ENCODE measurements at regions not wholly inside any gene's neighbourhood (a gene's known extent, or its start where the extent isn't known, plus 50 kb on each side); places are given as distances from the start of the nearest gene placed in this dataset.

DNA sequence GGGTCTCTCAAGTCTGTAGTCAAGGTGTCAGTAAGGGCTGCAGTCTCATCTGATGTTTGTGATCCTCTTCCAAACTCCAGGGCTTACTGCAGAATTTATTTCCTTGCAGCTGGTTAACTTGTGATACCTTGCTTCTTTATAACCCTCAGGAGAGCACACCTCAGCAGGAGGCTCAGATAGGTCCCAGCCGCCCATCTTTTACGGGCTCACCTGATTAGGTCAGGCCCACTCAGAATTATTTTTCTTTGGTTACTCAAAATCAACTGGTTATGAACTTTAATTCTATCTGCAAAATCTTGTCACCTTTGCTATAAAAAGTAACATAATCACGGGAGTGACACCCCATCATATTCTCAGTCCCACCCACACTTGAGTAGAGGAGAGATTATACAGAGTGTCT lies 99.9 kb upstream of the BEND4 start:
- BruUV-seq (replicated peaks), result no TSS peak
- Histone ChIP-seq H3K27me3 (ENCODE audit: control insufficient read depth, insufficient read depth, low read length) (no peaks in the 10 kb centered on the region), H4K5ac (ENCODE audit: low read depth, low read length) (no peak overlapping the region), H3K18ac (ENCODE audit: low read depth, low read length) (no peak overlapping the region), H4K20me1 (ENCODE audit: insufficient read depth, low read length) (no peaks in the 10 kb centered on the region), H2AK5ac (ENCODE audit: low read depth, low read length) (no peak overlapping the region), H3K79me1 (ENCODE audit: low read depth in 1 of 2, low read length in 2 of 2) (no peaks in the 10 kb centered on the region), H3K4ac (ENCODE audit: low read depth, low read length) (no peak overlapping the region), H4K91ac (ENCODE audit: insufficient read depth, low read depth, low read length) (no peak overlapping the region), H3K14ac (replicated peaks; ENCODE audit: low read depth, low read length) (no peak overlapping the region), H3K27ac (ENCODE audit: insufficient read depth, low read length) (no peak overlapping the region), H2AK9ac (replicated peaks; ENCODE audit: low read depth, low read length, poor library complexity) (no peak overlapping the region), H3K4me1 (ENCODE audit: control insufficient read depth, insufficient read depth, low read length) (no peaks in the 10 kb centered on the region), H3K23ac (ENCODE audit: low read depth, low read length) (no peak overlapping the region), H2BK15ac (ENCODE audit: low read depth, low read length) (no peak overlapping the region), H3K56ac (ENCODE audit: extremely low read depth, insufficient read depth, low read length) (no peak overlapping the region), H3K9me1 (ENCODE audit: insufficient read depth, low read length) (no peaks in the 10 kb centered on the region), H4K8ac (ENCODE audit: low read depth in 2 of 2, low read length in 2 of 2) (no peak overlapping the region), H2AFZ (replicated peaks; ENCODE audit: low read length, poor library complexity) (no peak overlapping the region), H3K36me3 (ENCODE audit: control insufficient read depth, insufficient read depth, low read length) (no peaks in the 10 kb centered on the region), H3K9ac (ENCODE audit: low read depth, low read length) (no peak overlapping the region), H3K4me2 (ENCODE audit: low read depth, low read length) (no peak overlapping the region), H3K9me3 (ENCODE audit: control insufficient read depth, insufficient read depth, low read length) (no peaks in the 10 kb centered on the region), H2BK20ac (ENCODE audit: low read depth, low read length) (no peak overlapping the region), H3K4me3 (ENCODE audit: insufficient read depth, low read depth, low read length) (no peak overlapping the region), H2BK120ac (ENCODE audit: low read depth, low read length) (no peak overlapping the region), H2BK5ac (ENCODE audit: low read depth, low read length, poor library complexity, severe bottlenecking) (no peak overlapping the region)
- POLR2A ChIA-PET (ENCODE audit: unreplicated experiment), result no interaction called here
- TF ChIP-seq CEBPB (IDR thresholded peaks at IDR 0.05; ENCODE audit: low read depth, low read length) (no peak), NFE2L2 (IDR thresholded peaks at IDR 0.05; ENCODE audit: low read depth, low read length) (no peak), ELK1 (IDR thresholded peaks at IDR 0.05; ENCODE audit: borderline replicate concordance, low read depth, low read length) (no peak), USF2 (IDR thresholded peaks at IDR 0.05; ENCODE audit: low read depth, low read length) (no peak), MAFK (IDR thresholded peaks at IDR 0.05; ENCODE audit: low read depth, low read length) (no peak), CHD1 (IDR thresholded peaks at IDR 0.05; ENCODE audit: low read depth, low read length) (no peak), RFX5 (IDR thresholded peaks at IDR 0.05; ENCODE audit: low read depth, low read length) (no peak), POLR2A (IDR thresholded peaks at IDR 0.05; ENCODE audit: low read depth, low read length) (no peak), MAZ (IDR thresholded peaks at IDR 0.05; ENCODE audit: borderline replicate concordance, low read depth, low read length) (no peak), MXI1 (IDR thresholded peaks at IDR 0.05; ENCODE audit: borderline replicate concordance, low read depth, low read length) (no peak)
- in situ Hi-C loops (cut with MboI; ENCODE audit: low sequenced_read_pairs), result no loop called here
- CTCF ChIA-PET, result no interaction called here
- WGBS, 2 experiments (ENCODE audit: extremely low coverage in 2 of 2, insufficient read length in 1 of 2), result no CpG with 5 or more reads among the region's 3 CpGs
- dilution Hi-C loops (cut with HindIII; ENCODE audit: low sequenced_read_pairs, unreplicated experiment), result no loop called here
- no peak for DNase-seq
- intact Hi-C loops (cut with micrococcal nuclease), result no loop called here
- no peak for ATAC-seq (ENCODE audit: low read depth)

Data from IMR-90 (cell line).